ENCODE measurements at regions not wholly inside any gene's neighbourhood (a gene's known extent, or its start where the extent isn't known, plus 50 kb on each side); places are given as distances from the start of the nearest gene placed in this dataset.

DNA sequence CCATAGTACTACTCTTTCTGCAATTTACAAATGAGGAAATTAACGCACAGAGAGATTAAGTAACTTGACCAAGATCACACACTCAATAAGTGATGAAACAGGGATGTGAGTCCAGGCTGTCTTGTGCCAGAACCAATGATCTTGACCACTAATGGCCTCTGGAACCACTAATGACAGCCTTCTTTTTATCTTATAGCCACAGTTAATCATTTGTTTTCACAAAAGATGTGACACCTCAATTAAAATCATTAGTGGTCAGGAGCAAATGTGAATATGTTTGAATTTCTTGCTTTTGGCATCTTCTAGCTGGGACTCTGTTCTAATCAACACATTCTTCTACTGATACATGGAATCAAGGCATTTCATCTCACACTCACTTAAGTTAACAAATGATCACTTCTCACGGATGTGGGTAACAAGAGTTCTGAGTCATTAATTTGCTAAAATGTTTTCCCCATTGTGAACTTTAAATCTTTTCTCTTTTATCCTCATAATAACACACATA lies 102.7 kb upstream of the CD180 start:
- no peak overlapping the region for H3K4me3 ChIP-seq (ENCODE audit: low read length)
- DNase-seq (ENCODE audit: low read depth, low spot score), result no peak

DNA sequence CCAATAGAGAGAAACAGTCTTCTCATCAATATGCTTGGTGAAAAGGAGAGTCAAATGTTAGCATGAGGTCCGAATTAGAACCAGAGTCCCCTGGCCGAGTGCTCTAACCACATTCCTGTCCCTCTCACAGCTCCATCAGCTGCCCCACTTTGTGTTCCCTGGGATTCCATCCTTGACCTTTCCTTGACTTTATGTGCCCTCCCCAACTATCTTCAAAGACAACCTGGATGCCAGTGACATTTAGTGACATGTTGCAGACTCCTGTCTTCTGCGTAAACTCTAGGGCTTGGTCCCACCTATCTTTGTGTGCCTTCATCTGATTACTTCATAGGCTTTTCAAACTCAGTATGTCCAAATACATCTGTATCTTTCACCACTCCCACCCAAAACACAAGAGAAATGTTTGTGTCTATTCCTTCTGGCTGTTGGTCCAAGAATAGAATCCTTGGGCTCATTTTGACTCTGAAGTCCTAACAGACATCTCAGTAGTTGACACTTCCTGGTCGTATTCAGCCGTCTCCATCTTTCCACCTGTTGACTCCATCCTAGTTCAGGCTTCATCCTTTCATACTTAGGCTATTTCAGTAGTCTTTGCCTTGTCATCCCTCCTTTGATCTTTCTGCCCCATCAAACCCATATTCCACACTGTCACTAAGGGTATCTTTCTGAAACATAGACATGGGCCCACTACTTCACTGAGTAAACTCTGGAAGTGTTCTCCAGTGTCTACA lies 101.4 kb upstream of the CD180 start:
- H3K4me3 ChIP-seq (ENCODE audit: low read length), result no peak overlapping the region

DNA sequence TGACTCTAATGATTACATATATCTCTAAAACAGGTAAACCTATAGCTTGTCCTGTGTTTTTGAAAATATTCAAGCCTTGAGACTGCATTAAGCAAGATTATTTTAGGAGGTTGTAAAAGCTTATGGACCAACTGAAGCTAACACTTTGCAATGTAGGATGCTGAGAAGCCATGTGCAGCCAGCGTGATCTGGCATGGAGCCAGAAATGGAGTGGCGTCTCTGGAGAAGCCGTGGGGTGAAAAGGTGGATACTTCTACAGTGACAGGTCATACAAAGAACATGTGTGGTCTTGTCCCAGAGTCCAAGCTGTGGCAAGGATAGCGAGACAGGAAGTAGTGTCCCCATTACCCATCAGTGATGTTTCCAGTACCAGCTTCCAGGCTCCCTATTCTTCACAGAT lies 100.8 kb upstream of the CD180 start:
- H3K4me3 ChIP-seq (ENCODE audit: low read length), result no peak overlapping the region
- no peak for DNase-seq (ENCODE audit: low read depth, low spot score)

More for the DNA sequence above, 101.4 kb upstream of the CD180 start:
- DNase-seq (ENCODE audit: low read depth, low spot score), result no peak

DNA sequence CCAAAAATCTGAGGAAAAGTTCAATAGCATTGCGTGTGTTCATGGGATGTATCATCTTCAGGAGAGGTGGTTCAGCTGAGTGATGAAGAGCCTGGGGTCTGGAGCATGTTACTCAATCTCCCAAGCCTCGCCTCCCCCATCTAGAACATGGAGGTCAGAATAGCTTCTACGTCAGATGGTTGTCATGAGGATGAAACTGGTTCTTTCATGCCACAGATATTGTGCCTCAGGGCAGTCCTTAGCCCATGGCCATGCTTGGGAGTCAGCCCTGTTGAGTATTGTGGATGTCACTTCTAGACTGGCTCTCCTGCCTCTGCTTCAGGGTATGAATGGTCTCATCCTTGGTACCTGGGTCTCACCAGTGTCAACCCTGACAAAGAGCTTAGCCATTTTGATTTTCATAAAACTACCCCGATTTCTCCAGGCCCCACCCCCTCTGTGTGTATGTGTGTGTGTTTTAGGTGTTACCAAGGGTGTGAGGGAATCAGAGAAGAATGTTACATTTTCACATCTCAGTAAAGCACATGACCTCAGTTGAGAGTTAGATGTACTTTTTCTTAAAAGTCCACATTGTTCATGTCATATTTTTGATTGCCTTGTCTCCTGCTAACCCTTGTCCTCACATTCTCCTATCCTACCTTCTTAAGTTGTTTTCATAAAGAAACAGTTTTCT lies 97.8 kb upstream of the CD180 start:
- no peak for DNase-seq (ENCODE audit: low read depth, low spot score)
- H3K4me3 ChIP-seq (ENCODE audit: low read length), result no peak overlapping the region

DNA sequence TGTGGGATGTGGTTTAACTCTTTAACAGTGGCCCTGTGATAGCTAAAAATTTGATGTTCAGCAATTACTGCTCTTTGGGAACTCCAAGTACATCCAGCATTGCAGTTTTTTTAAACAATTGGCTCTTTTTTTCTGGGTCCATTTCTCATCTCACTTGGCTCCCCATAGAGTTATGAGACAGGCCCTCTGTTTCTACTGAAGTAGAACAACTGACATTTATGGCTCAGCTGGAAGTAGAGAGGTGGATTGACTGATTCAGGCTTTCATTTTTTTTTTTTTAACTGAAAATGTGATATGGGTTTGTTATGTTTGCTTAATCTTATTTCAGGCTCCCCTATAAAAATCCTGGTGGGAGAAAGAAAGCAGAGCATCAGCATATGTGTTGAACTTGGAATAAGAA lies 96.6 kb upstream of the CD180 start:
- no peak overlapping the region for H3K4me3 ChIP-seq (ENCODE audit: low read length)
- no peak for DNase-seq (ENCODE audit: low read depth, low spot score)

DNA sequence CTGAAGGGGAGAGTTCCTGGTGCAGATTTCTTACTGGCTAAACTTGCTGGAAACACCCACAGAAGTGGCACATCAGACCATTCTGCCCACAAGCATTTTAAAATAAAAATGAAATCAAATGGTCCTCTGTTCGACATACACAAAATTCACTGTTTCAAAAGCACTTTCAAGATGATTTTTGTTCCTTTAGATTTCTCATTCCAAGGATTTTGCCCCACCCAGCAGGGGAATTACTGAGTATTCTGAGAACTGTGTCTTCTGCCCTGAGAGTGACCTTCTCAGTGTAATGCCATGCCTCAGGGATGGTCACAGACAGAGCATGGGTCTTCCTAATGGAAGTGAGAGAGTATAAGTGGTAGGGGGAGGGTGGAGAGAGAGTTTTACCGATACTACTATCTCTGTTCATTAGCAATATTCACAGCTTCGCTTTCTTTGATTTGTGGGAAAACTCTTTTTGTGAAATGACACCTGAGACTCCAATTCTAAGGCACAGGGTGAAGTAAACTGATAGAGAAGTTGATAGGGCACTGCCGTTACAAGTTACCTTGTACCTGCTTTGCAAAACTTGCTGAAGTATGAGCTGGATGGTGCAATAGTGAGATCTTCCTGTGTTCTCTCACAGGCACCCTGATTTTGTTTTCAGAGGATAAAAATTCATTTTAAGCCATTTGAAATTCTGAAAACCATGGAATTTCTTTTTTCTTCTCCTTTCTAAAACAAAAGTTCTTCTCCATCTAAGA lies 95.8 kb upstream of the CD180 start:
- H3K4me3 ChIP-seq (ENCODE audit: low read length), result no peak overlapping the region
- no peak for DNase-seq (ENCODE audit: low read depth, low spot score)

DNA sequence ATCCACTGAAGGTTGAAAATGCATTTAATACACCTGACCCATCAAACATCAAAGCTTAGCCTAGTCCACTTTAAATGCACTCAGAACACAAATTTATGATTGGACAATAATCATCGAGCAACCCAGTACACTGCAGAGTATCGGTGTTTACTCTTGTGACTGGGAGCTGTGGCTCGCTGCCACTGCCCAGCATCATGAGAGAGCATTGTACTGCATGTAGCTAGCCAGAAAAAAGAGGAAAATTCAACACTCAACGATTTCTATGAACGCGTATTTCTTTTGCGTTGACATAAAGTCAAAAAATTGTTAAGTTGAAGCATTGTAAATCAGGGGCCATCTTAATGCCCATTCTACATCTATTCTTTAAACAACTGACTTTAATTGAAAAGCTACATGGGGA lies 95.1 kb upstream of the CD180 start:
- DNase-seq (ENCODE audit: low read depth, low spot score), result no peak
- no peak overlapping the region for H3K4me3 ChIP-seq (ENCODE audit: low read length)

DNA sequence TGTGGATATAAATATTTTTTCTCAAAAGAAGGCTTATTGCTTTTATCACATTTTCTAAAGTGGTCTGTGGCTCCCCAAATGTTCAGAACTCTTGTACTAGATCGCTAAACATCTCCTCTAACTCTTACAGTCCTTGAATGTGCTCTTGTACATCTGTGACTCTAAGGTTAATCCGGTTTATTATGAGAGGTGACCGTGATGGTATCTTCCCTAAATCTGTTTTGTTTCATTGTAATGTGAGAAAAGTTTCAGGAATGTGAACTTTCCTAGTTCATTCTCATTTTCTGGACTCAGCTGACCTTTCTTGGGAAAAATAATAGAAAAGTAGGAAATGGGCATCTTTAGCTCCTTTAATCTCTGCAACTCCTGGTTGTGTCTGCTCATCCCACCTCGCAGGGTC lies 94.5 kb upstream of the CD180 start:
- no peak for DNase-seq (ENCODE audit: low read depth, low spot score)
- no peak overlapping the region for H3K4me3 ChIP-seq (ENCODE audit: low read length)

DNA sequence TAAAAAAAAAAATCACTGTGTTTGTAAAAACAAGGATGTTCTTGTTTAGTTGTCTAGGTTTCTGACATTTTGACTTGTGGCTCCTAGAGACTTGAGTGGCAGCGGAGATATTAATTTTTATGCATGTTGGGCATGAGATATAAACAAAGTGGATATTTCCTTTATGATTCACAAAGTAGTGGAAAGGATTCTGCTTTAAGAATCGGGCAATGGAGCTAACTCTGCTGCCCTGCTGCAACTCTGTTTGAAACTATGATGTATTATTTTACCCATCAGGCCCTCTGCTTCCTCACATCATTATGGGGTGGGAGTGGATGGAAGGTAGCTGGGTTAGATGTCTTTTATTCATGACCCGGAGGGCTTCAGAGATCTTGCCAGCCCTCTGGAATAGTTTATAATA lies 94.1 kb upstream of the CD180 start:
- H3K4me3 ChIP-seq (ENCODE audit: low read length), result no peak overlapping the region
- no peak for DNase-seq (ENCODE audit: low read depth, low spot score)

DNA sequence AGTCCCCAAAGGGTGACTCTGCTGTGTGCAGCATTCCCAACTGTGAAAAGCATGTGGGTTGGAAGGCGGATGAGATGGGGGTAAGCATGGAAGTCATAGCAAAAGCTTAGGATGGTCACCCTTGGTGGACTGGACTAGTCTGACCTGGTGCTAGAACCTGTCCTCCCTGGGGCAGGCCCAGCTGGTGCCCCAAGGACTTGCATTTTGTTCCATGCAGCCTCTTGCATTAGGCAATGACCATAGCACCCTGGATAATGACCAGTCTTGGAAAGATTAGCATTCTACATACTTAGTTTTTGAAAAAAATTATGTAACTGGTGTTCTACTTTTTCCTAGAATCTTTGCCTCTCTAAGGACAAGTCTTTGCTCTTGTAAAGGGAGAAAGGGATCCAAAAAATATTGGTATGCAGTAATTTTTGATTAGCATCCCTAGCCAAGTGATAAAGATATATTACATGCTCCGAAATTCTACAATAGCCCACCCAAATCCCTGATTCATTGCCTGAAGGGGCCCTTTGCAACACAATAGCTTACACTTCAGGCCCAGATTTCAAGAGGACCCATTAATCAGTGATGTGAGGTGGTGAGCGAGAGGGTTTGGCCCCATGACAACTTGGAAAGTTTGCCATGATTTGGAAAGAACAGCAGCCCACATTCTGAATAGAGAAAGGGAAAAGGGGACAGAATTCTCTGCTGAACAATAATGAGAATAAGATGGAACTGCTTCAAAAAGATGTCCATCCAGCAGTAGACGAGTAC lies 93.3 kb upstream of the CD180 start:
- no peak overlapping the region for H3K4me3 ChIP-seq (ENCODE audit: low read length)
- no peak for DNase-seq (ENCODE audit: low read depth, low spot score)

DNA sequence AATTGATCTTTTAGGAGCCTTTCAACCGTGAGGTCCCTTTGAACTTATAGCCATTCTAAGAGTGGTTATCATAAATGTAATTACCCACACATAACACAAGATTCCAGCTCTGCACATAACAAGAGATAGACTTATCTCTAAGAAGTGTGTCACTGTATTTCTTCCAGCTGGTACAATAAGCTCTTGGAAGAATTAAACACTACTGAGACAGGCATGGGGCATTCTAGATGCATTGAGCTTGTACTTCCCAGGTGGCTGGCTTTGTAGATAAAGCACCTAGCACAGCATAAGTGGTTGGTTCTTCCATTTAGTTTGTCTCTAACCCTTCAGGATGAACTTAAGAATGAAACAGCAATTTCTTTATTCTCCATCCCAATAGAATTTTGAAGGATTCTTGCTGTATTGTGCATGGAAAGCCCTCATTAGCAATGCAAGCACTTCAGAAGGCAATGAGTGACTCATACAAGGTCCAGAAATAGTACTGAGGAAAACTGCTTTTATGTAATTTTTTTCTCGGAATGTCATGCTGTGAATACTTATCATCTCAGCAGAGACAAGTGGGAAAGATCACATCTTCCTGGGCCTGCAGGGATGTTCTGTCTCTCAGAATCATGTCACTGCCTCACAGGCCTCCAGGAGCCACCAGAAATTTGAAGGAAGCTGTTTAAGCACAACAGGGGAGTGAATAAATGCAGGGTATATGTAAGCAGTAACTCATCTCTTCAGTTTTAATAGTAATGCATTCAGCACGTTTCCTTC lies 91.1 kb upstream of the CD180 start:
- no peak overlapping the region for H3K4me3 ChIP-seq (ENCODE audit: low read length)
- no peak for DNase-seq (ENCODE audit: low read depth, low spot score)

DNA sequence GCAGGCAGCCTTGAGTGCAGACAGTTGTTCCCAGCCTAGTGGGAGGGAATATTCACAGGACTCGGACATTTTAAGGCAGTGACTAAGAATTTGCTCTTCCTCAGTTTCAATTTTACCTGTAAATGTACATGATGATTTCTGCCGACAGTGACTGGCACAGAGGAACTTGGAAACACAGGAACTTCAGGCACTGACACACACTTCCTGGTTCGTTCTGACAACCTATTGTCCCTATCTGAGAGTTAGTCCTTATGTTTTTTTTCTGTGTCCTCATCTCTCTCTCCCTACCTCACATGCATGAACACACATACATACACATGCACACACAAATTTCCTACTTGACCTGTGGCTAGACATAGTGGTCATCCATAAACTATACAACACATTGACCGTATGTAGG lies 89.4 kb upstream of the CD180 start:
- DNase-seq (ENCODE audit: low read depth, low spot score), result no peak
- no peak overlapping the region for H3K4me3 ChIP-seq (ENCODE audit: low read length)

DNA sequence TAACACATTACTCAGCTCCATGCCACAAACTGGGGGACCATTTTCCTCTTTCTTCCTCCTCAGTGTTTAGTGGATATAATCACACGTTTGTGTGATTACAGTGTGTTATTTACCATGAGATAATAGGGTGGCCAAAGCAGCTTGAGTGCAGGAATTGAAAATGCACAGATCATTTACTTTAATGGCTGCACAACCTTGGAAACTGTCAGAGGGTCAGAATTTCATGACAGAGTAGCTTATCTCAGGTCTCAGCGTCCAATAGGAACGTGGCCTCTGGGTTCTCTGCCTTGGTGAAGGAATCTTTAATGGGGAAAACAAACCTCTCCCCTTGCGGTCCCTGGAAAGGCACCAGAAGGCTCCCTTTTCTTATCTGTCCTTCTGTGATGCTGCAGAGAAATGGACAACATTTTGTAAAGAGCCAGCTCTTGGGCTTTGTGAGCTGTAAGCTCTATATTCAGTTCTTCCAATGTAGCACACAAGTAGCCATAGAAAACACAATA lies 87.4 kb upstream of the CD180 start:
- no peak overlapping the region for H3K4me3 ChIP-seq (ENCODE audit: low read length)
- no peak for DNase-seq (ENCODE audit: low read depth, low spot score)

DNA sequence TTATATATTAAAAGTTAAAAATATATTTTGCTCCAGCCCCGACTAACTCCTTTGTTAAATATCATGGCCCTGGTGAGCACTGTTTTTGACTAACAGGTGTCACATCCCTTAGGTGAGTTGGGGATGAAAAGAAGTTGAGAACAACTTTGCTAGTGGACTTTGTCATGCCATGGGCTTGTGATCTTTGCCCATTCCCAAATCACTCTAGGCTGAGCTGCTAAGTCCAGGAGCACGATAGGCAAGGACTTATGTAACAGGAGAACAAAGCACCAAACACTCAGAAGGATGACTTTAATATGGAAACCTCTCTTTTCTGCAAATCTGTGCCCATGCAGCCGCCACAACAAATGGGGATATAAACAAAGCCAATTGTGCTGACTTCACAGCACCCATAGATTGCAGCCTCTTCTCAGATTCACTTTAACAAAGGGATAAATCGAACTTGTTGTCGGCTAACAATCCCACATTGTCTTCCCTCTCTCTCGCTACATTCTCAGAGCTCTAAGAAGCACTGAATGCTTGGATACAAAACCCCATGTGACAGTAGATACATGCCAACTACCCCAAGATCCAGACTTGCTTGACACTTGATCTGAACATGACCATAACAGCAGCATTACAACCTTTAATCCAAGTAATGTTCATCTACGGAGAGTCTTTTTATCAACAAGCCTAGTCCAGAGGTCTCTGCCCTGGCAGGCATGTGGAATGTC lies 86.8 kb upstream of the CD180 start:
- H3K4me3 ChIP-seq (ENCODE audit: low read length), result no peak overlapping the region
- DNase-seq (ENCODE audit: low read depth, low spot score), result no peak

DNA sequence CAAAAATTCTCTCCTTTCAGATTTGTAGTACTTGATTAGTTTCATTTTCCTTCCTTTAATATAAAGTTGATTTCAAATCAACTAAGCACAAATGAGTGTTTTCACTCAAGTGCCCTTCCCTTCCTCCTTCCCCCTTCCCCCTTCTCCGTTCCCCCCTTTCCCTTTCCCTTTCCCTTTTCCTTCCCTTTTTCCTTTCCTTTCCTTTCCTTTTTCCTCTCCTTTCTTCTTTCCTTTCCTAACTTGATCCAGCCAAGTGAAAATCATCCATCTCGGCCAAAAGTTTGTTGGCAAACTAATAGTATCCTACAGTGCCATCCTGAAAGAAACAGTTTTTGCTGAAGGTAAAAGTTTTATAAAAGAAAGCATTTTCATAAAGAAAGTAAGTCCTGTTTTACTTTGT lies 85.3 kb upstream of the CD180 start:
- DNase-seq (ENCODE audit: low read depth, low spot score), result no peak
- no peak overlapping the region for H3K4me3 ChIP-seq (ENCODE audit: low read length)

DNA sequence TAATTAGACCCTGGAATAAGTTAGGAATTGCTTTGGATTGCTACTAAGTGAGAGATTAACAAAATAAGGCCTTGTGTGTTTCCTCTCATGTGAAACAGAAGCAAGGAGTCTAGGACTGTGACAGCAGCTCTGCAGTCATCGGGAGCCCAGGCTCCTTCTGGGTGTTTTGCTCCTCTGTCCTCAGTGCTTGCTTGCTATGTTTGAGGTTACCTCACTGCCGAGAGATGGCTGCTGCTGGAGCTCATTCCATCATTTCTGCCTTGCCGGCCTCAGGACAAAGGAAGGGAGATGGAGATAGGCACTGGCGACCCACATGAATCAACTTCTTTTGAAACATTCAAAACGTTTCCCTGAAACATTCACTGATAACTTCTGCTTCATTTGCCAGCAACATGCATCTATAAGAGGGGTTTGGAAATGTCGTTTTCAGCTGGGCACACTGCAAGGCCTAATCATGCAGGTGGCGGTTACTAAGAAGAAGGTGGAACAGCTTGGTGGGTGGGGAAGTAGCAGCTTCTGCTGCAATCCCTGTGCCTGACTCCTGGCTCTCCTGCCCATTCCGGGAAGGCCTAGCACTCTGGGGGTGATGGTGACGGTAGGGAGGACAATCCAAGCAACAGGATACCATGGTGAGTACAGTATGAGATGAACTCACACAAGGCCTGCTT lies 77.2 kb upstream of the CD180 start:
- no peak for DNase-seq (ENCODE audit: low read depth, low spot score)
- no peak overlapping the region for H3K4me3 ChIP-seq (ENCODE audit: low read length)

DNA sequence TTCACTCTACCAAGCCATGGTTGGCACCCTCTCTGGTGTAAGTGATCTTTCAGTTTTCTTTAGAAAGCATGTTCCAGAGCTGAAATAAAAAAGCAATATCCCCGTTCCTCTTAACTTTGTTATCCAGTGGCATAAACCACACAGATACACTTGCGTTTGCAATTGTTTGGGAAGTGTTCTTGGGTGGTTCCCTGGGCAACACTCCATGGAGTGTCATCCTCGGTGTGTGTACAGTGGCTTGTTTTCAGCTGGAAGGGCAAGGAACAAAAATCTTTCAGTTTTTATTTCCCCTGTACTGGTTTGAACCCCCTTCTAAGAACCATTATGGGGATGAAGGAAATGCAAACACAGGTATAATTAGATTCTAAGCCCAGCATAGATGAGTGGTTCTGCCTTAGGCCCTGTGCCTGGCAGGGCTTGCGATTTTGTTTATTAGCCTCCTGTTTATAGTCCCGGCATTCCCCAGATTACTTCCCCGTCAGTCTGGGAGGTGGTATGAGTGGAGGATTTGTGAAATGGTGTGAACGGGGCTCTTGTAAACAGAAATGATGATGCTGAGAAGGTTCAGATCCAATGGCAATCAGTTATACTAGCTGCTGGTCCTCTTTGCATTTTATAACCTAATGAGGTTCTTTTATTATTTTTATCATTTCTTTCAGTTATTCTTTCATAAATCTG lies 76.0 kb upstream of the CD180 start:
- DNase-seq (ENCODE audit: low read depth, low spot score), result no peak
- no peak overlapping the region for H3K4me3 ChIP-seq (ENCODE audit: low read length)

All from Jurkat, Clone E6-1 (cell line).